ENCODE measurements at regions not wholly inside any gene's neighbourhood (a gene's known extent, or its start where the extent isn't known, plus 50 kb on each side); places are given as distances from the start of the nearest gene placed in this dataset.

GRCh38 chr4:169807934-169808509, 50.3 kb upstream of the HPF1 start:
- DNase-seq = no peak

All from occipital lobe (tissue), 1 donor.